ENCODE measurements at regions not wholly inside any gene's neighbourhood (a gene's known extent, or its start where the extent isn't known, plus 50 kb on each side); places are given as distances from the start of the nearest gene placed in this dataset.

- H3K4me3 ChIP-seq (ENCODE audit: low read depth, low read length): no peak overlapping the region
- DNase-seq (ENCODE audit: low read depth): no peak
- no peak for TF ChIP-seq CTCF (IDR thresholded peaks at IDR 0.05; ENCODE audit: control insufficient read depth, extremely low read depth, insufficient read depth)
These were observed 195.7 kb upstream of the TBL1X start for GRCh38 chrX:9269134-9269533.

- DNase-seq (ENCODE audit: low read depth): no peak
- no peak overlapping the region for H3K4me3 ChIP-seq (ENCODE audit: low read depth, low read length)
These were observed 192.9 kb upstream of the TBL1X start for GRCh38 chrX:9271789-9272525.

DNA sequence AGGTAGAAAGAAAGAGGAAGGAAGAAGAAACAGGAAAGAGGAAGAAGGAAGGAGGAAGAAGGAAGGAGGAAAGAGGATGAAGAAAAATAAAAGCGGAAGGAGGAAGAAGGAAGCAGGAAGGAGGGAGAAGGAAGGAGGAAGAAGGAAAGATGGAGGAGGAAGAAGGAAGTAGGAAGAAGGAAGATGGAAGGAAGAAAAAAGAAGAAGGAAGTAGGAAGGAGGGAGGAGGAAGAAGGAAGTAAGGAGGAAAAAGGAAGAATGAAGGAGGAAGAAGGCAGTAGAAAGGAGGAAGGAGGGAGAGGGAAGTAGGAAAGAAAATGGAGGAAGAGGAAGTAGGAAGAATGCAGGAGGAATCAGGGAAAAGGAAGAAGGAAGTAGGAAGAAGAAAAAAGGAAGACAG, 191.1 kb upstream of the TBL1X start:
- no peak for DNase-seq (ENCODE audit: low read depth)
- TF ChIP-seq CTCF (IDR thresholded peaks at IDR 0.05; ENCODE audit: control insufficient read depth, extremely low read depth, insufficient read depth): no peak
- H3K4me3 ChIP-seq (ENCODE audit: low read depth, low read length): no peak overlapping the region

More at GRCh38 chrX:9271789-9272525, 192.9 kb upstream of the TBL1X start:
- TF ChIP-seq CTCF (IDR thresholded peaks at IDR 0.05; ENCODE audit: control insufficient read depth, extremely low read depth, insufficient read depth): no peak

GRCh38 chrX:9278475-9279233, 186.2 kb upstream of the TBL1X start:
- H3K4me3 ChIP-seq (ENCODE audit: low read depth, low read length): no peak overlapping the region
- no peak for DNase-seq (ENCODE audit: low read depth)
- TF ChIP-seq CTCF (IDR thresholded peaks at IDR 0.05; ENCODE audit: control insufficient read depth, extremely low read depth, insufficient read depth): no peak

- no peak for TF ChIP-seq CTCF (IDR thresholded peaks at IDR 0.05; ENCODE audit: control insufficient read depth, extremely low read depth, insufficient read depth)
- no peak for DNase-seq (ENCODE audit: low read depth)
- no peak overlapping the region for H3K4me3 ChIP-seq (ENCODE audit: low read depth, low read length)
These were observed 185.7 kb upstream of the TBL1X start for GRCh38 chrX:9279234-9279544.

- no peak for DNase-seq (ENCODE audit: low read depth)
- no peak for TF ChIP-seq CTCF (IDR thresholded peaks at IDR 0.05; ENCODE audit: control insufficient read depth, extremely low read depth, insufficient read depth)
- no peak overlapping the region for H3K4me3 ChIP-seq (ENCODE audit: low read depth, low read length)
These were observed 184.0 kb upstream of the TBL1X start for GRCh38 chrX:9280831-9281230.

Data from LNCaP clone FGC (cell line).